ENCODE measurements at regions not wholly inside any gene's neighbourhood (a gene's known extent, or its start where the extent isn't known, plus 50 kb on each side); places are given as distances from the start of the nearest gene placed in this dataset.

DNA sequence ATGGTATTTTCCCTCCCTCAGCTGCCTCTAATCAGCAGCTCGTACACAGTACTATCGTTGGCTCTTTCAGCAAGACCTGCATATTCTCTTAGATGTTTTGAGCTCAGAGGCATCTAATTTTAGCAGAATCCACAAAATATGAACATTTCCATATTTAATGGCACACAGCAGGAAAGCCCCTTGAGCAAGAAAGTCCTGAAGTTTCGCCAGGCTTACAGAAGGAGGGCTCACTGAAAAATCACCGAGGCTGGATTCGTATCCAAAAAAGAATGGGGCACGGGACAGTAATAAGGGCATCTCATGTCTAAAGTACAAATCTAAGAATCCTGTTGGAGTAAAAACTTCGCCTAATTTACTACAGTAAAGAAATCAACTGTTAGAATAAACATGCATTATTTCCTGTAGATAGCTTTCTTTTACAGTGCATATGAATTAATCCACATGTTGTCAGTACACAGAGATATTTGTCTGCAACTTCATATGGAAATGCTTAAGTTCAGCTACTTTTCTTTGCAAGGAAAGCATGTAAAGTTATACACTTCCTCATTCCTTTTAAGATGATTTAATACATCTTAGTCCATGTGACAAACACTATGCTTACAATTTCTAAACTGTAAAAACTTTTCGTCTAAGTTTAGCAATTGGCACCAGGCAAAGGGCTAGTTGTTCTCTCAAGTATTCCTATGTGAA, 1205.3 kb upstream of the ADGRL4 start:
- Histone ChIP-seq H3K9me3 (ENCODE audit: low read depth) (no peaks in the 10 kb centered on the region), H3K4me1 (ENCODE audit: insufficient read depth) (no peaks in the 10 kb centered on the region), H3K9ac (no peak overlapping the region), H3K4me3 (peak overlapping the region; percentile 8; the same call in 1 of the 2 replicates), H3K79me2 (ENCODE audit: insufficient read depth) (no peaks in the 10 kb centered on the region), H4K20me1 (ENCODE audit: insufficient read depth) (no peaks in the 10 kb centered on the region), H3K9me2 (ENCODE audit: insufficient read depth) (no peaks in the 10 kb centered on the region), H3F3A (ENCODE audit: insufficient read depth) (no peaks in the 10 kb centered on the region), H3K36me3 (ENCODE audit: low read depth) (no peaks in the 10 kb centered on the region), H2AFZ (no peak overlapping the region), H3K27me3 (replicated peaks; ENCODE audit: insufficient read depth) (no peaks in the 10 kb centered on the region), H3K27ac (no peak overlapping the region), H3K4me2 (ENCODE audit: unreplicated experiment) (no peak overlapping the region)
- in situ Hi-C loops (cut with MboI), result no loop called here
- peak; percentile 0 for DNase-seq
- TF ChIP-seq EZH2phosphoT487 (IDR thresholded peaks at IDR 0.05; ENCODE audit: insufficient read depth, low read depth), result no peak
- no peak for TF ChIP-seq EZH2 (IDR thresholded peaks at IDR 0.05; ENCODE audit: insufficient read depth, poor library complexity, severe bottlenecking)
- WGBS, 2 experiments (ENCODE audit: low coverage in 1 of 2, low lambda C conversion rate in 2 of 2, missing lambda C conversion rate in 2 of 2), result 6 to 11% methylated on average over 8 of the region's 8 CpGs

DNA sequence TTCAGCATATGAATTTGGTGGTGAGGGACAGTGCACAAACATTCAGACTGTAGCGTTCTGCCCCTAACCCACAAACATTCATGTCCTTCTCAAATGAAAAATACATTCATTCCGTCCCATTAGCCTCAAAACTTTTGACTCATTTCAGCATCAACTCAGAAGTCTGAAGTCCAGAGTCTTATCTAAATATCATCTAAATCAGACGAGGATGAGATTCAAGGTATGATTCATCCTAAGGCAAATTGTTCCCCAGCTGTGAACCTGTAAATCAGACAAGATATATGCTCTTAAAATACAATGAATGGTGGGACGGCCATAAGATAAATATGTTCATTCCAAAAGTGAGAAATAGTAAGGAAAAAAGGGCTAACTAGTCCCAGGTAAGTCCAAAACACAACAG, 1195.6 kb upstream of the ADGRL4 start:
- no peak for DNase-seq
- in situ Hi-C loops (cut with MboI), result no loop called here
- Histone ChIP-seq H4K20me1 (ENCODE audit: insufficient read depth) (no peaks in the 10 kb centered on the region), H3K4me1 (ENCODE audit: insufficient read depth) (no peaks in the 10 kb centered on the region), H2AFZ (no peak overlapping the region), H3K79me2 (ENCODE audit: insufficient read depth) (no peaks in the 10 kb centered on the region), H3K4me3 (no peak overlapping the region), H3K9me2 (ENCODE audit: insufficient read depth) (no peaks in the 10 kb centered on the region), H3K27ac (no peak overlapping the region), H3K27me3 (replicated peaks; ENCODE audit: insufficient read depth) (no peaks in the 10 kb centered on the region), H3K36me3 (ENCODE audit: low read depth) (no peaks in the 10 kb centered on the region), H3F3A (ENCODE audit: insufficient read depth) (no peaks in the 10 kb centered on the region), H3K9me3 (ENCODE audit: low read depth) (no peaks in the 10 kb centered on the region), H3K4me2 (ENCODE audit: unreplicated experiment) (no peak overlapping the region), H3K9ac (no peak overlapping the region)
- WGBS, 2 experiments (ENCODE audit: low coverage in 1 of 2, low lambda C conversion rate in 2 of 2, missing lambda C conversion rate in 2 of 2), result 44 to 51% methylated on average over 4 of the region's 4 CpGs
- no peak for TF ChIP-seq EZH2phosphoT487 (IDR thresholded peaks at IDR 0.05; ENCODE audit: insufficient read depth, low read depth)
- TF ChIP-seq EZH2 (IDR thresholded peaks at IDR 0.05; ENCODE audit: insufficient read depth, poor library complexity, severe bottlenecking), result no peak

DNA sequence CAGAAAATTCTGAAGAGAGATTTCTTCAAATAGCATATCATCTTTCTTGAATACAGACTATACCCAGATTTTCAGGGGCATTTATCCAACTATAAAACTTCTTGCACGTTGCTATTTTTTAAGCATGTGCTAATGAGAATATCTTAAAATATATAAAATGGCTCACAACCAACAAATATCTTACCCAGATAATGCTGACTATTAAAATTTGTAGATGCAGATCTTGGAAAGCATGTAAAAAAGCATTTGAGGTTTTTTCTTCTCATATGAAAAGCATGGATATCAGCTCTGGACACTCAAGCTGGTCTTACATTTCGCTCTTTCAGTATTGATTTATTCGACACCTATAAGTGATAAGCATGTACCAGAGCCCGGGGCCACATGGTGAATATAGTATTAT, 1187.7 kb upstream of the ADGRL4 start:
- H3K79me2 ChIP-seq (ENCODE audit: insufficient read depth), result no peaks in the 10 kb centered on the region
- H3K9ac ChIP-seq, result no peak overlapping the region
- no peak overlapping the region for H3K4me2 ChIP-seq (ENCODE audit: unreplicated experiment)
- H3K4me3 ChIP-seq, result no peak overlapping the region
- no peak for DNase-seq
- H3K36me3 ChIP-seq (ENCODE audit: low read depth), result no peaks in the 10 kb centered on the region
- no peak for TF ChIP-seq EZH2 (IDR thresholded peaks at IDR 0.05; ENCODE audit: insufficient read depth, poor library complexity, severe bottlenecking)
- no peak for TF ChIP-seq EZH2phosphoT487 (IDR thresholded peaks at IDR 0.05; ENCODE audit: insufficient read depth, low read depth)
- H3K4me1 ChIP-seq (ENCODE audit: insufficient read depth), result no peaks in the 10 kb centered on the region
- no peak overlapping the region for H2AFZ ChIP-seq
- no peaks in the 10 kb centered on the region for H3K27me3 ChIP-seq (replicated peaks; ENCODE audit: insufficient read depth)
- H4K20me1 ChIP-seq (ENCODE audit: insufficient read depth), result no peaks in the 10 kb centered on the region
- no peaks in the 10 kb centered on the region for H3K9me2 ChIP-seq (ENCODE audit: insufficient read depth)
- no peak overlapping the region for H3K27ac ChIP-seq
- in situ Hi-C loops (cut with MboI), result no loop called here
- no peaks in the 10 kb centered on the region for H3F3A ChIP-seq (ENCODE audit: insufficient read depth)
- H3K9me3 ChIP-seq (ENCODE audit: low read depth), result no peaks in the 10 kb centered on the region
- WGBS, 2 experiments (ENCODE audit: low coverage in 1 of 2, low lambda C conversion rate in 2 of 2, missing lambda C conversion rate in 2 of 2), result 41 to 45% methylated on average over 4 of the region's 4 CpGs

GRCh38 chr1:80181418-80181817, 1174.9 kb upstream of the ADGRL4 start:
- H3K9me3 ChIP-seq (ENCODE audit: low read depth), result no peaks in the 10 kb centered on the region
- no peak for TF ChIP-seq EZH2phosphoT487 (IDR thresholded peaks at IDR 0.05; ENCODE audit: insufficient read depth, low read depth)
- no peak for TF ChIP-seq EZH2 (IDR thresholded peaks at IDR 0.05; ENCODE audit: insufficient read depth, poor library complexity, severe bottlenecking)
- H3K79me2 ChIP-seq (ENCODE audit: insufficient read depth), result no peaks in the 10 kb centered on the region
- in situ Hi-C loops (cut with MboI), result no loop called here
- H2AFZ ChIP-seq, result no peak overlapping the region
- H3K4me2 ChIP-seq (ENCODE audit: unreplicated experiment), result no peak overlapping the region
- no peak for DNase-seq
- H3K4me1 ChIP-seq (ENCODE audit: insufficient read depth), result no peaks in the 10 kb centered on the region
- no peaks in the 10 kb centered on the region for H3K27me3 ChIP-seq (replicated peaks; ENCODE audit: insufficient read depth)
- no peak overlapping the region for H3K9ac ChIP-seq
- H3K36me3 ChIP-seq (ENCODE audit: low read depth), result no peaks in the 10 kb centered on the region
- H3K4me3 ChIP-seq, result no peak overlapping the region
- no peaks in the 10 kb centered on the region for H3K9me2 ChIP-seq (ENCODE audit: insufficient read depth)
- H3K27ac ChIP-seq, result no peak overlapping the region
- H4K20me1 ChIP-seq (ENCODE audit: insufficient read depth), result no peaks in the 10 kb centered on the region
- H3F3A ChIP-seq (ENCODE audit: insufficient read depth), result no peaks in the 10 kb centered on the region

DNA sequence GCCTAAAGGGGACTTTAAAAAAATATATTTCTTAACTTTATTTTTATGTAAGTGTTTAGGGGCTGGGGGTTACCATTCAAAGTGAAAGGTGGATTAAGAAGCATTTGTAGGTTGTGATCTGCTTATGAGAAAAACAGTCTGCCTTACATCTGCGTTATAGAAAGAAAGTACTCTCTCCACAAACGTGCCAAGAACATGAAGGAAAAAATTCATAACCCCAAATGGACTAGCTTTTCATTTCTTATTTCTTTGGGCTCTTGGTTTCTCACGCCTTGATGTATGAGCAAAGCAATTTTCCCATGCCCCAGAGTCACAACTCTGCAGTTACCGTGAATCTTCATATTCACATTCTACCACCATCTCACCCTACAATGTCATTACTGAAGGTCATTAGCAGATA, 1165.1 kb upstream of the ADGRL4 start:
- no peak for DNase-seq
- H3K9me3 ChIP-seq (ENCODE audit: low read depth), result no peaks in the 10 kb centered on the region
- no peak overlapping the region for H3K9ac ChIP-seq
- no peaks in the 10 kb centered on the region for H3K27me3 ChIP-seq (replicated peaks; ENCODE audit: insufficient read depth)
- 15 to 21% methylated on average over 4 of the region's 4 CpGs for WGBS, 2 experiments (ENCODE audit: low coverage in 1 of 2, low lambda C conversion rate in 2 of 2, missing lambda C conversion rate in 2 of 2)
- H3F3A ChIP-seq (ENCODE audit: insufficient read depth), result no peaks in the 10 kb centered on the region
- H4K20me1 ChIP-seq (ENCODE audit: insufficient read depth), result no peaks in the 10 kb centered on the region
- H3K4me2 ChIP-seq (ENCODE audit: unreplicated experiment), result no peak overlapping the region
- TF ChIP-seq EZH2 (IDR thresholded peaks at IDR 0.05; ENCODE audit: insufficient read depth, poor library complexity, severe bottlenecking) (no peak), EZH2phosphoT487 (IDR thresholded peaks at IDR 0.05; ENCODE audit: insufficient read depth, low read depth) (no peak)
- no peak overlapping the region for H3K4me3 ChIP-seq
- H3K36me3 ChIP-seq (ENCODE audit: low read depth), result no peaks in the 10 kb centered on the region
- in situ Hi-C loops (cut with MboI), result no loop called here
- H3K27ac ChIP-seq, result no peak overlapping the region
- no peak overlapping the region for H2AFZ ChIP-seq
- no peaks in the 10 kb centered on the region for H3K79me2 ChIP-seq (ENCODE audit: insufficient read depth)
- H3K4me1 ChIP-seq (ENCODE audit: insufficient read depth), result no peaks in the 10 kb centered on the region
- no peaks in the 10 kb centered on the region for H3K9me2 ChIP-seq (ENCODE audit: insufficient read depth)

Data from GM23248 (cell line).